Osteocyte (in vitro differentiated cells): ENCODE measurements at regions not wholly inside any gene's neighbourhood (a gene's known extent, or its start where the extent isn't known, plus 50 kb on each side); places are given as distances from the start of the nearest gene placed in this dataset.

ENCODE experiments used
- DNase-seq: peaks from one replicate; pipeline ENCODE4 v3.0.0; 2021; ENCODE audit warnings: mixed read lengths; ENCODE audit not compliant: unreplicated experiment; ENCODE audit errors: extremely low spot score
- H3K27ac Mint-ChIP-seq: one replicate; pipeline ENCODE4 v1.8.0; 2021; ENCODE audit warnings: mild to moderate bottlenecking, mixed read lengths; ENCODE audit not compliant: unreplicated experiment
- H3K27me3 Mint-ChIP-seq: one replicate; pipeline ENCODE4 v1.8.0; 2021; ENCODE audit warnings: mixed read lengths; ENCODE audit not compliant: unreplicated experiment
- H3K36me3 Mint-ChIP-seq: one replicate; pipeline ENCODE4 v1.8.0; 2021; ENCODE audit warnings: mixed read lengths; ENCODE audit not compliant: unreplicated experiment
- H3K4me1 Mint-ChIP-seq: one replicate; pipeline ENCODE4 v1.8.0; 2021; ENCODE audit warnings: mixed read lengths; ENCODE audit not compliant: unreplicated experiment
- H3K4me3 Mint-ChIP-seq: one replicate; pipeline ENCODE4 v1.8.0; 2021; ENCODE audit warnings: mild to moderate bottlenecking, moderate library complexity, mixed read lengths; ENCODE audit not compliant: unreplicated experiment
- H3K9me3 Mint-ChIP-seq: one replicate; pipeline ENCODE4 v1.8.0; 2021; ENCODE audit warnings: mixed read lengths; ENCODE audit not compliant: unreplicated experiment
- TF ChIP-seq, protein P1 (sequence below): fragments of 200-600 bp; sonication (generic); IDR thresholded peaks from 2 replicates; pipeline ENCODE4 v1.5.0; 2021; ENCODE audit warnings: antibody characterized with exemption, mild to moderate bottlenecking, moderate library complexity

DNA sequence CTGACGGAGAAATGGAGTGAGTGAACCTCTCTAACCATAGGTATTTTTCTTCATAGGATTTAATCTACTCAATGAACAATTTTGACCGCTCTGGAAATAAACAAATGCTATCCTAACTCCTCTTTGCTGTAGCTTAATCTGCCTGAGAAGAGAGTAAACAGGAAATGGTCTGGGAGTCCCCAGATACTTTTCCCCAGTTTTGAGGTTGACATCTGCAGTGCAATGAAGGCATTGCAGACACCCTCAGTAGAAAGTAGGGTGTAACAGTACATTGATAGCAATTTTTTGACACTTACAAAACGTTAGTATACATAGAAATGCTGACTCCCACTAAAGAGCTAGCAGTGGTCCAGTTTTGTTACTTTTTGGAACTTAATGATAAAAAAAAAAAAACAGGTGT, 495.9 kb upstream of the FAM241A start:
- H3K27ac Mint-ChIP-seq, result no peak overlapping the region
- H3K36me3 Mint-ChIP-seq, result no peaks in the 10 kb centered on the region
- TF ChIP-seq, protein P1, sequence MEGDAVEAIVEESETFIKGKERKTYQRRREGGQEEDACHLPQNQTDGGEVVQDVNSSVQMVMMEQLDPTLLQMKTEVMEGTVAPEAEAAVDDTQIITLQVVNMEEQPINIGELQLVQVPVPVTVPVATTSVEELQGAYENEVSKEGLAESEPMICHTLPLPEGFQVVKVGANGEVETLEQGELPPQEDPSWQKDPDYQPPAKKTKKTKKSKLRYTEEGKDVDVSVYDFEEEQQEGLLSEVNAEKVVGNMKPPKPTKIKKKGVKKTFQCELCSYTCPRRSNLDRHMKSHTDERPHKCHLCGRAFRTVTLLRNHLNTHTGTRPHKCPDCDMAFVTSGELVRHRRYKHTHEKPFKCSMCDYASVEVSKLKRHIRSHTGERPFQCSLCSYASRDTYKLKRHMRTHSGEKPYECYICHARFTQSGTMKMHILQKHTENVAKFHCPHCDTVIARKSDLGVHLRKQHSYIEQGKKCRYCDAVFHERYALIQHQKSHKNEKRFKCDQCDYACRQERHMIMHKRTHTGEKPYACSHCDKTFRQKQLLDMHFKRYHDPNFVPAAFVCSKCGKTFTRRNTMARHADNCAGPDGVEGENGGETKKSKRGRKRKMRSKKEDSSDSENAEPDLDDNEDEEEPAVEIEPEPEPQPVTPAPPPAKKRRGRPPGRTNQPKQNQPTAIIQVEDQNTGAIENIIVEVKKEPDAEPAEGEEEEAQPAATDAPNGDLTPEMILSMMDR, result no peak
- peaks cover 4% of the 10 kb centered on the region for H3K27me3 Mint-ChIP-seq
- H3K9me3 Mint-ChIP-seq, result no peaks in the 10 kb centered on the region
- no peak for DNase-seq
- H3K4me1 Mint-ChIP-seq, result no peaks in the 10 kb centered on the region
- H3K4me3 Mint-ChIP-seq, result no peak overlapping the region

DNA sequence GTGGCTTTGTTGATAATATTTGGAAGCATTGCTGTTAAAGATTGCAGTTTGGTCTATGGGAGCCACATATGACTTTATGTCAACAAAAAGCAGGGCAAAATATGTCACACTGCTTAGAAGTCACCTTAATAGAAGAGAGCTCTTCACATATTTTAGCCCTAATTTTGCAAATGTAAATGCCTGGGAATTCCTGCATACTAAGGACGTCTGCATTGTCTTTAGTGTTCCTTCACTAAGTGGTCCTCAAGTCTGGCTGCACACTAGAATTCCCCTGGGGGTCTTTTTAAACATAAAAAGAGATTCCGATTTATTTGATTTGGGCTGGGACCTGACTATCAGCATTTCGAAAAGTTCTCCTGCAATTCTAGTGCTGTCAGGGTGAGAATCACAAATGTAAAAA, 495.1 kb upstream of the FAM241A start:
- Mint-ChIP-seq H3K4me3 (no peak overlapping the region), H3K9me3 (no peaks in the 10 kb centered on the region), H3K27me3 (peaks cover 4% of the 10 kb centered on the region), H3K4me1 (no peaks in the 10 kb centered on the region), H3K27ac (no peak overlapping the region), H3K36me3 (no peaks in the 10 kb centered on the region)
- no peak for DNase-seq
- TF ChIP-seq, protein P1, result no peak

DNA sequence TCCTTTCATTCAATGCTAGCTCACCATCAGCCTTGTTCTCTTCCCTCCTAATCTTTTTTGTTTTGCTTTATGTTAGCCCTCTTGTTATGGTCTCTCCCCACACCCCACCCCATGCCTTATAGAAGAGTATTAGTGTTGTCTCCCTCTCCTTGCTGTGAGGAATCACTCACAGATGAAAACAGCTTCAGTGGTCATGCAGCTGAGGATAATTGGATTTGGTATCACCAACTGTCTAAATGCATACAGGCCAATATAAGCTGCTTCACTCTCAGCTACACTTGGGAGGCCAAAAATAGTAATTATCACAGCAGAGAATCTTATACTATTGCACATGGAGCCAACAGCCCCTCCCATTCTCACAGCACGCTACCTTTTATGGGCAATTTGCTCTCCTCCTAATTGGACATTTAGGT, 494.6 kb upstream of the FAM241A start:
- Mint-ChIP-seq H3K27me3 (peaks cover 4% of the 10 kb centered on the region), H3K27ac (no peak overlapping the region), H3K4me3 (no peak overlapping the region), H3K4me1 (no peaks in the 10 kb centered on the region), H3K9me3 (no peaks in the 10 kb centered on the region), H3K36me3 (no peaks in the 10 kb centered on the region)
- TF ChIP-seq, protein P1, result no peak
- no peak for DNase-seq

DNA sequence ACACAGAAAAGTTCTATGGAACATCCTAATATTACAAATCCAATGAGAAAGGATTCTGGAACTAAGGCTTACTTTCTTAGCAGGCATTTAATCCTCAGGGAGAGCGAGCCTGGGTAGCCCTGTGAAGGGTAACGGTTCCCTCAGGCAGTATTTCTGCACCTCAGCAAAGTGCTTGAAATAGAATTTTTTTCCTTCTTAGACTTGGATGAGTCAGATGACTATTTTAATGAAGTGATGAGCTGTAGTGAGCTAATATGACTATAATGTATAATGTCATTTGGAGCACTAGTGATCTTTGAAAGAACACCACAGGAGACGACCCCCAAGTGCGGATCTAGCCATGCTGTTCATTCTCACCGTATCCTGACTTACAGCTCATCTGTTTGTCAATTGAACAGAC, 493.0 kb upstream of the FAM241A start:
- no peak for DNase-seq
- H3K4me1 Mint-ChIP-seq, result no peaks in the 10 kb centered on the region
- TF ChIP-seq, protein P1, result no peak
- no peak overlapping the region for H3K27ac Mint-ChIP-seq
- peaks cover 4% of the 10 kb centered on the region for H3K27me3 Mint-ChIP-seq
- no peaks in the 10 kb centered on the region for H3K36me3 Mint-ChIP-seq
- no peak overlapping the region for H3K4me3 Mint-ChIP-seq
- H3K9me3 Mint-ChIP-seq, result no peaks in the 10 kb centered on the region

DNA sequence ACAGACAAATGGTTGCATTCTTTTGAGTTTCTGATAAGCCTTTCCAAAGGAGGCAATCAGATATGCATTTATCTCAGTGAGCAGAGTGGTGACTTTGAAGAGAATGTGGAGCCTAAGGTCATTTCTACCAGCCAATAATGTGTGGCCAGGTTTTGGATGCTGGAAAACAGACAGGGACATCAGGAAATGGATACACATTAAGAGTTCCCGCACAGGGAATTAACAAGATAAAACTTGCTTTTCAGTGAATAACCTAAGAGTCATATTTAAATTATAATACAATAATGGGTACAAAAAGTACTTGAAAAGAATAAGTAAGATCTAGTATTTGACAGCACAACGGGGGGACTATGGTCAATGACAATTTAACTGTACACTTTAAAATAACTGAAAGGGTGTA, 492.3 kb upstream of the FAM241A start:
- DNase-seq, result no peak
- no peaks in the 10 kb centered on the region for H3K9me3 Mint-ChIP-seq
- H3K4me1 Mint-ChIP-seq, result no peaks in the 10 kb centered on the region
- peaks cover 4% of the 10 kb centered on the region for H3K27me3 Mint-ChIP-seq
- H3K36me3 Mint-ChIP-seq, result no peaks in the 10 kb centered on the region
- TF ChIP-seq, protein P1, result no peak
- H3K27ac Mint-ChIP-seq, result no peak overlapping the region
- H3K4me3 Mint-ChIP-seq, result no peak overlapping the region
